ENCODE measurements at regions not wholly inside any gene's neighbourhood (a gene's known extent, or its start where the extent isn't known, plus 50 kb on each side); places are given as distances from the start of the nearest gene placed in this dataset.

DNA sequence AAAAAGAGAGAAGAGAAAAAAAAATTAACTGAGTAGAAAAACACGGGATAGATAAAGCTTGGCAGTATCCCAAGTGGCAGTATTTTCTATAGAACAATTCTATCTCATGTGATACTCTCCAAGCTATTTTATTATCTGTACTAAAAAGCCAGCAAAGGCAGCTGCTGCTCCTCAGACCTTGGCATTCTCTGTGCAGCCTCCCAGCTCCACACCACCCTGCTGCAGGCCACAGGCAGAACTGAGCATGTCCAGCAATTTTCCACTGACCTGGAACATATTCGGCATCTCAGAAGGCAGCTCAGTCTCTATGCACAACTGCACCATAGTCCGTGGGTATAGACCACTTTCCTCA is 1161.4 kb downstream of the IGSF11 start:
- TF ChIP-seq, protein P1, sequence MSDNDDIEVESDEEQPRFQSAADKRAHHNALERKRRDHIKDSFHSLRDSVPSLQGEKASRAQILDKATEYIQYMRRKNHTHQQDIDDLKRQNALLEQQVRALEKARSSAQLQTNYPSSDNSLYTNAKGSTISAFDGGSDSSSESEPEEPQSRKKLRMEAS (IDR thresholded peaks at IDR 0.05; ENCODE audit: low read depth, low read length), result no peak
- TF ChIP-seq MYC (IDR thresholded peaks at IDR 0.05; ENCODE audit: low read depth, low read length) (no peak), POLR2A (IDR thresholded peaks at IDR 0.05; ENCODE audit: extremely low read depth, insufficient read length) (no peak)
- TF ChIP-seq, protein P2, sequence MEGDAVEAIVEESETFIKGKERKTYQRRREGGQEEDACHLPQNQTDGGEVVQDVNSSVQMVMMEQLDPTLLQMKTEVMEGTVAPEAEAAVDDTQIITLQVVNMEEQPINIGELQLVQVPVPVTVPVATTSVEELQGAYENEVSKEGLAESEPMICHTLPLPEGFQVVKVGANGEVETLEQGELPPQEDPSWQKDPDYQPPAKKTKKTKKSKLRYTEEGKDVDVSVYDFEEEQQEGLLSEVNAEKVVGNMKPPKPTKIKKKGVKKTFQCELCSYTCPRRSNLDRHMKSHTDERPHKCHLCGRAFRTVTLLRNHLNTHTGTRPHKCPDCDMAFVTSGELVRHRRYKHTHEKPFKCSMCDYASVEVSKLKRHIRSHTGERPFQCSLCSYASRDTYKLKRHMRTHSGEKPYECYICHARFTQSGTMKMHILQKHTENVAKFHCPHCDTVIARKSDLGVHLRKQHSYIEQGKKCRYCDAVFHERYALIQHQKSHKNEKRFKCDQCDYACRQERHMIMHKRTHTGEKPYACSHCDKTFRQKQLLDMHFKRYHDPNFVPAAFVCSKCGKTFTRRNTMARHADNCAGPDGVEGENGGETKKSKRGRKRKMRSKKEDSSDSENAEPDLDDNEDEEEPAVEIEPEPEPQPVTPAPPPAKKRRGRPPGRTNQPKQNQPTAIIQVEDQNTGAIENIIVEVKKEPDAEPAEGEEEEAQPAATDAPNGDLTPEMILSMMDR (IDR thresholded peaks at IDR 0.05; ENCODE audit: low read depth, low read length), result no peak
- no peak overlapping the region for H3K4me3 ChIP-seq (ENCODE audit: low read depth, low read length)
- DNase-seq (ENCODE audit: low read depth), result no peak

DNA sequence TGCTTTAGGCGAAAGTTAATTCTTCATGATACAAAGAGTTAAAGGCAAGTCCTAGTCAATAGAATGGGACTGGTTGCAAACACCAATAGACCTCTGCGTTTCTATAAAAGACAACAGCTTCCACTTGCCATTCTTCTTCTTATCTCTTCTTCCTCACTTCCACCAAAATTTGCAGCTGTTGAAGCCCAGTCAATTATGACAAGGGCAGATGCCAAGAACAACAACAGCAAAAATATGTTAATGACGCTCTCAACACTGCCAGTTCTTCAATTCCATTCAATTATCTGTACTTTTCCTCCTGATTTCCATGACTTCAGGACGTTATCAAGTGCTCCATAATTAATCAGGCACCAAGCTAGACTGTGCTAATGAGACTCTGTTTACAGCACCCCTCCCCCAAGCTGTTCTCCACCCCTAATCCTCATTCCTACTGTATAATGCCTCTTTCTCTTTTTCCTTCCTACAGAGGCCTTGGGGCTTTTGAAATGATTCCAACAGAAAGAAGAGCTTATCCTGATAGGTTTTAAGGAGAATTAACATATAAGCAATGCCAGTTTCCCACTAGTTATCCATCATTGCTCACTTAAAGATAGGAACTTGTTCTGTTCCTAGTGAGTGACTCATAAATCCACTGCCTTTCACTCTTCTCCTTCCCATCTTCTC is 1160.5 kb downstream of the IGSF11 start:
- TF ChIP-seq POLR2A (IDR thresholded peaks at IDR 0.05; ENCODE audit: extremely low read depth, insufficient read length) (no peak), MYC (IDR thresholded peaks at IDR 0.05; ENCODE audit: low read depth, low read length) (no peak)
- no peak for DNase-seq (ENCODE audit: low read depth)
- no peak overlapping the region for H3K4me3 ChIP-seq (ENCODE audit: low read depth, low read length)

DNA sequence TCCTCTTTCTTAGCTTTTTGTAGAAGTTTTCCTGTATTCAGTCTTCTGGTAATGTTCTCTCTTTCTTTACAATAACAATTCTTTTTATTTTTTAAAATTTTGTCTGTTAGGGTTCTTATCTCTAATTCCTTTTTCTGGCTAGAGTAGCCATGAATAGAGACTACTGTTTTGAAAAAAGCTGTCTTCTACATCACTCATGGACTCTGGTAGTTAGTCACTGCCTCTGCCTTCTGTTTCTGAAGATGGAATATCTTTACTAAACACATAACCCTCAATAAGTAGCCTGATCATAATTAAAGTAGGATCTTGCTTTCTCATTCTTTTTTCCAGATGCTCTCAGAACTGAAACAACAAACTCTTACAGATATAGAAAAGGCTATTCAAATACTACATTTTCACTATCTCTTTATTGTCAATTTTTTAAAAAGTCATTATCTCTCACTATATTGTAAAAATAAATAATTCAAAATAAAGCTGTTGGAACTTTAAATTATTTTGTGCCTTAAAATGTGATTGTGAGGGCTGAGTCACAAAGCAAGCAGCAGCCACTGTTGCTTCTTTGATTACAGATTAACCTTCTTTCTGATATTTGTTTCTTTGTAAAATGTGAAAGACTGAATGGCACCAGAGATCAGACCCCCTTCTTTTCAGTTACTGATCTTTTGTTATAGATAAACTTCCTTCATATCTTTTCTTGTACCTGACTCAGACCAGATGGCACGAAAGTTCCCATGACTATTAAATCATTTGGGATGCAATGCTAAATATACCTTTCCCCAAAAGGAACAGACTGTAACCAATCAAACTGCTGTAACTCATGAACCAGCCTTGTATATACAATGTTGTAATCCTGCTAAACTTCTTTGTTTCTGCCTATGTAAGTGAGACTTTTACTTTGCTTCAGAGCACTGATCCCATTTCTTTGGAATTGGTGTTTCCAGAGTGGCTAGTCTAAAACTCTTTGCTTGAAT is 1159.5 kb downstream of the IGSF11 start:
- no peak for DNase-seq (ENCODE audit: low read depth)
- TF ChIP-seq, protein P1 (IDR thresholded peaks at IDR 0.05; ENCODE audit: low read depth, low read length), result no peak
- no peak overlapping the region for H3K4me3 ChIP-seq (ENCODE audit: low read depth, low read length)

DNA sequence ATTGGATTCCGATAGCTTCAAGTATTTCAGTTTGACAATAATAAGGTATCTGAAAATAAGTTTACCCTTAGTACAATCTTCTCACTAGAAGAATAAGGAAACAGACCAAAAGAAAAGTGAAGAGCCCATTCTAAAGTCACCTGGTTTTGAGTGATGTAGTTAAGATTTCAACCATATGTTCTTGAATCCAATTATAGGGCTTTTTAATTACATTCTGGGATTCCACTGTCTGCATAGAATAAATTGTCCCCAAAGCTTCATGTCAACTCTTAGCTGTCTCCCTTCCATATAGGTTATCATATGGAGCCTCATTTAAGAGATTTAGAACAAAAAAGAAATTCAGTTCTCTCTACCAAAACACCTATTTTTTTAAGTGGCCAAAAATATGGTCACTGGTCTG is 1158.8 kb downstream of the IGSF11 start:
- H3K4me3 ChIP-seq (ENCODE audit: low read depth, low read length), result no peak overlapping the region
- TF ChIP-seq, protein P1 (IDR thresholded peaks at IDR 0.05; ENCODE audit: low read depth, low read length), result no peak
- TF ChIP-seq MYC (IDR thresholded peaks at IDR 0.05; ENCODE audit: low read depth, low read length) (no peak), POLR2A (IDR thresholded peaks at IDR 0.05; ENCODE audit: extremely low read depth, insufficient read length) (no peak)
- TF ChIP-seq, protein P2 (IDR thresholded peaks at IDR 0.05; ENCODE audit: low read depth, low read length), result no peak
- no peak for DNase-seq (ENCODE audit: low read depth)

DNA sequence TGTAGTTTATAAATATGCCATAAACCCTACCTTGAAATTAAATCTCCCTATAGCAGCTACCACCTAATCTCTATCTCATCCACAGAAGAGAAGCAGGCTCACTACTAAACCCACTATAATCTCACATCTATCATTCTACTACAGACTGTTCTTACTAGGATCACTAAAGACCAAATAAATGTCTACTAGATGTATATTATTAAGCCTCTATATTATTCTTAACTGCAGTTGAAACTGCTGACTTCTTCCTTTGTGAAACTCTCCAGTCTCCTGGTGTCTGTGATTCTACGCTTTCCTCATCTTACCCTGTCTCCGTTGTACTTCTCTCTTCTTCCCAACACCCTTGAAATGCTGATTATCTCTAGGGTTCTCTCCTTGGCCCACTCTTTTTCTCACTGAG is 1154.0 kb downstream of the IGSF11 start:
- TF ChIP-seq POLR2A (IDR thresholded peaks at IDR 0.05; ENCODE audit: extremely low read depth, insufficient read length) (no peak), MYC (IDR thresholded peaks at IDR 0.05; ENCODE audit: low read depth, low read length) (no peak)
- TF ChIP-seq, protein P2 (IDR thresholded peaks at IDR 0.05; ENCODE audit: low read depth, low read length), result no peak
- TF ChIP-seq, protein P1 (IDR thresholded peaks at IDR 0.05; ENCODE audit: low read depth, low read length), result no peak
- no peak for DNase-seq (ENCODE audit: low read depth)
- H3K4me3 ChIP-seq (ENCODE audit: low read depth, low read length), result no peak overlapping the region

DNA sequence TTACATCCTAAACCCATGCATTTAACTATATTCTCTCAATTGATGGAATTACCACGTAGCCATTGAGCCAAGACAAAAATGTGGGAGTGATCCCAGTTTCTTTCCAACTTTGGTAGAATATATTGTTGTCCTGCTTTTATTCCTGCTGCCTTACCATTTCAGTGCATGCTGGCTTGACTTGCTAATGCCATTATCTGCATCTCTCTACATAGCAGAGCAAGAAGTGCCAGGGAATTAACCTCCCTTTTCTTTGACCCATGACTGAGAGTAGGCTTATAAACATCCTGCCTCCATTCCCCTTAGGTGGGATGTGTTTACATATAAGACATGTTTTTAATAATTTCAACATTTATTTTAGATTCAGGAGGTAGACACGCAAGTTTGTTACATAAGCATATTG is 1153.4 kb downstream of the IGSF11 start:
- no peak overlapping the region for H3K4me3 ChIP-seq (ENCODE audit: low read depth, low read length)
- TF ChIP-seq, protein P2 (IDR thresholded peaks at IDR 0.05; ENCODE audit: low read depth, low read length), result no peak
- TF ChIP-seq, protein P1 (IDR thresholded peaks at IDR 0.05; ENCODE audit: low read depth, low read length), result no peak
- TF ChIP-seq POLR2A (IDR thresholded peaks at IDR 0.05; ENCODE audit: extremely low read depth, insufficient read length) (no peak), MYC (IDR thresholded peaks at IDR 0.05; ENCODE audit: low read depth, low read length) (no peak)
- no peak for DNase-seq (ENCODE audit: low read depth)
